ENCODE measurements at regions not wholly inside any gene's neighbourhood (a gene's known extent, or its start where the extent isn't known, plus 50 kb on each side); places are given as distances from the start of the nearest gene placed in this dataset.

DNA sequence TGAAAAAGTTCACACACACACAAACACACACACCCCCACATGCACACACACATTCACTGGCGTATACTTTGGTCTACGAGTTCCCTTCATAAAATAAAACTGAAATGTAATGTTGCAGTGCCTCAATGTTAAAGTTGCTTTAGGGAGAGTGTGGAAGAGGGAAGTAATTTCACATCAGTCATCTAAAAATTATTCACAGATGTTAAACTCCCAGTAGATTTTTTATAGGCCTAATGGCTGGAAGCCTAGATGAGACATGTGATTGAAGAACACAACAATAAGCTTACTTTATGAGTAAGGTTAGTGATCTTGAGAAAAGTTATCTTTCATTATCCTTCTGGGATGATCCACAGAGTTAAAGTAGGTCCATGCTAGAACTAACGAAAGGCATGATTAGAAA, 506.7 kb upstream of the CNTNAP5 start:
- TF ChIP-seq YY1 (IDR thresholded peaks at IDR 0.05; ENCODE audit: insufficient read depth, insufficient read length) (no peak), ZNF274 (IDR thresholded peaks at IDR 0.05; ENCODE audit: low read depth, low read length) (no peak), SUZ12 (IDR thresholded peaks at IDR 0.05; ENCODE audit: extremely low read depth, insufficient read depth, insufficient read length) (no peak)
